ENCODE measurements at regions not wholly inside any gene's neighbourhood (a gene's known extent, or its start where the extent isn't known, plus 50 kb on each side); places are given as distances from the start of the nearest gene placed in this dataset.

DNA sequence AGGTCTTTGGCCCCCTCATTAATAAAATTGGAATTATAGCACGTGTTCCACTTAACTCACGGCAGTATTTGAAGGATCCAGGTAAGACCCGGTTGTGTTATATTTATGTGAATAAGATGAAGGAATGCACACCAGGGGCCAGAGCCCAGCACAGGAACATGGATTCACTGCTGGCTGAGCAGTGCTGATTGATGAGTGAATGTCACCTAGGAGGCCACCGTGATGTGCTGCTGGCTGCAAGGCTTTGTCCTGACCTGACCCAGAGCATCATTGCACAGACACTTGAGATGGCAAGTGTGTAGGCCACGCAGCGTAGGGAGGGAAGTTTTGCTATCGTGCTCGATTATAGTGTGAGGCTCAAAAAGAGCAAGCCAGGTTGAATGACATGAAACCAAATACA is 350.7 kb upstream of the MGMT start:
- DNase-seq (ENCODE audit: extremely low read depth, low read depth), result no peak
- TF ChIP-seq, protein P1, sequence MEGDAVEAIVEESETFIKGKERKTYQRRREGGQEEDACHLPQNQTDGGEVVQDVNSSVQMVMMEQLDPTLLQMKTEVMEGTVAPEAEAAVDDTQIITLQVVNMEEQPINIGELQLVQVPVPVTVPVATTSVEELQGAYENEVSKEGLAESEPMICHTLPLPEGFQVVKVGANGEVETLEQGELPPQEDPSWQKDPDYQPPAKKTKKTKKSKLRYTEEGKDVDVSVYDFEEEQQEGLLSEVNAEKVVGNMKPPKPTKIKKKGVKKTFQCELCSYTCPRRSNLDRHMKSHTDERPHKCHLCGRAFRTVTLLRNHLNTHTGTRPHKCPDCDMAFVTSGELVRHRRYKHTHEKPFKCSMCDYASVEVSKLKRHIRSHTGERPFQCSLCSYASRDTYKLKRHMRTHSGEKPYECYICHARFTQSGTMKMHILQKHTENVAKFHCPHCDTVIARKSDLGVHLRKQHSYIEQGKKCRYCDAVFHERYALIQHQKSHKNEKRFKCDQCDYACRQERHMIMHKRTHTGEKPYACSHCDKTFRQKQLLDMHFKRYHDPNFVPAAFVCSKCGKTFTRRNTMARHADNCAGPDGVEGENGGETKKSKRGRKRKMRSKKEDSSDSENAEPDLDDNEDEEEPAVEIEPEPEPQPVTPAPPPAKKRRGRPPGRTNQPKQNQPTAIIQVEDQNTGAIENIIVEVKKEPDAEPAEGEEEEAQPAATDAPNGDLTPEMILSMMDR (IDR thresholded peaks at IDR 0.05; ENCODE audit: low read depth, low read length), result no peak

DNA sequence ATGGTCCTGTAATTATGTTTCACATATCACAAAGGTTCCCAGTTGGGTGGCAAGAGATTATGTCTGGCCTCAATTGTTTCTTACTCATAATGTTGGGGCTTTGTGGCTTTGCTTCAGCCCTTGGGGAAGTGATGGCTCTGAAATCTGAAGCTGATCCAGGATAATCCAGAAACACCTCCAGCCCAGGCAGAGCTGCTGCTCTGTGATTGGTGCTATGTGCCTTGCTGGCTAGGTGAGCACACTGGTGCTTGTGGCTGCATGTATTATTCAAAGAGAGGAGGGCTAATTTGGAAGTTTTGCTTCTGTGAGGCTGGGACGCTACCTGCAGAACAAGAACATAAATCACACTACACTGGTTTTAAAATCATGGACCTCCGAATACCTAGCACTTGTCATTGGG is 346.6 kb upstream of the MGMT start:
- DNase-seq (ENCODE audit: extremely low read depth, low read depth), result no peak
- TF ChIP-seq, protein P1 (IDR thresholded peaks at IDR 0.05; ENCODE audit: low read depth, low read length), result no peak

DNA sequence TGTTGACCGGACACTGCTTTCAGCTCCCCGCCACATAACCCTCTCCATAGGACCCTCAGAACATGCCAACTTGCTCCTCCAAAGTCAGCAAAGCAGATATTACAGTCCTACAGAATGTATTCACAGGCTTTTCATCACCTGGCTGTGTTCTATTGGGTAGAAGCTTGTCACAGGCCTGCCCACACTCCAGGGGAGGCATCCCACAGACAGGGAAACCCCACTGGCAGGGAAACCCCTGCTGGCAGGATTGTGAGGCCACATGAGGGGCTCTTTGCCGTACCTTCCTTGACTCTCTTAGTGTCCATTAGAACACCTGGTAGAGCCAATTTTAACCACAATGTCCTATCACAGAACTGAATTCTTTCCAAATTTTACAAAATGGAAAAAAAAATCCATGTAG is 344.2 kb upstream of the MGMT start:
- TF ChIP-seq, protein P1 (IDR thresholded peaks at IDR 0.05; ENCODE audit: low read depth, low read length), result no peak
- DNase-seq (ENCODE audit: extremely low read depth, low read depth), result no peak

DNA sequence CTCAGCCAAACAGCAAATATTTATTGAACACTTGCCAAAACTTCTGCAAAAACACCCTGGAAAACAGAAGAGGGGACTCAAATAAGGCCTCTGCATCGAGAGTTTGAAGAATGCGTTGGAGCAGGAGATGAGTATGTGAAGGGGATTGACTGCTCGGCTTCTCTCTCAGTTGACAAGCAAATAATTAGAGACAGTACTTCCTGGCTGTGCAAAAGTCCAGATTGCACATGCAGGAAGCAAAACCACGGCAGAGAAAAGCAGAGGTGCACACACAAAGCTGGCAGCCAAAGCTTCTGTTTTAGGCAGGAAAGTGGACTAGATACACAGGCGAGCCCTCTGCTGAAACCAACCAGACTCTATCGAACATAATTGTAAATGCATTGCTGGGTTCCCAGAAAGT is 343.6 kb upstream of the MGMT start:
- TF ChIP-seq, protein P1 (IDR thresholded peaks at IDR 0.05; ENCODE audit: low read depth, low read length), result no peak
- no peak for DNase-seq (ENCODE audit: extremely low read depth, low read depth)

DNA sequence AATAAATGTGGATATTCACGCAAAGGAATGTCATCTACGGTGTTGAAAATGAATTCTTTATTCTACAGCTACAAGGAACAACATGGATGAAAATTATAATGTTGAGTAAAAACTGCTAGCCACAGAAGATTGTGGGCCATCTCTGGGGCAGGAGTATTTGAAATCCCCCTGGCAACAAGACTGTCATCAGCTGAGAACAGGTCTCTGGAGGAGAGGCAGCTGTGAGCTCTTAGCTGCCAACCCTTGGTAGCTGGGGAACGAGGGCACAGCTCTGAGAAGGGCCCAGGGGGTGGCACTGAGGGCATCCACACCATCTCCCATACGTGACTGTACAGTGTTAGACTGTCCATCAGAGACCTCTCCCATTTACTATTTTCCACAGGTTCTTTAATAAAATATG is 340.1 kb upstream of the MGMT start:
- no peak for DNase-seq (ENCODE audit: extremely low read depth, low read depth)
- TF ChIP-seq, protein P1 (IDR thresholded peaks at IDR 0.05; ENCODE audit: low read depth, low read length), result no peak

DNA sequence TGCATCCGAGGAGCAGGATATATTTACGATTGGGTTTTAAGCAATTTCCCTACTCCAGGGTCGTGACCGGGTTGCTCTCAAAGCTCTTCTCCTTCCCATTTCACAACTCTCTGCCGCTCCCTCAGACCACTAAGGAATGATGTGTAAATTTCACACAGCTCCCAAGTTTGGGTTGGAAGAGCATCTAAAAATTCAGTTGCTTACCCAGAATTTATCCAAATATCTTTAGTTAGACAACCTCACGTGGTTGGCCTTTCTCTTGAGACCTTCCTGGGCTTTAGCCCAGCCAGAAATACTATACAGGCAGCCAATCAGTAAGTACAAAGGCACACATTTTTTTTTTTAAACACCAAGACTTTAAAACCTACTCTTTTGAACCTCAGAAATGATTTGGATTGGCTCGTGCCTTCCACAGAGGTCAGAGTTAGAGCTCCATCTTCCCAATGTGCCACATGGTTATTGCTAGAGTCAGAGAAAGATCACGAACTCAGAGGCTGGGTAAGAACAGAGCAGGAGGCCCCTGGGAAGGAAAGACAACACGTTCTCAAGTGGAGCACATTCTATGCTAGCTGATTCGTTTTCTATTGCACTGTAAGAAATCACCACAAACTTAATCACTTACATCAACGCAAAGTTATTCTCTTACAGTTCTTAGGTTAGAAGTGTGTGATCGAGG is 335.4 kb upstream of the MGMT start:
- TF ChIP-seq, protein P1 (IDR thresholded peaks at IDR 0.05; ENCODE audit: low read depth, low read length), result no peak

DNA sequence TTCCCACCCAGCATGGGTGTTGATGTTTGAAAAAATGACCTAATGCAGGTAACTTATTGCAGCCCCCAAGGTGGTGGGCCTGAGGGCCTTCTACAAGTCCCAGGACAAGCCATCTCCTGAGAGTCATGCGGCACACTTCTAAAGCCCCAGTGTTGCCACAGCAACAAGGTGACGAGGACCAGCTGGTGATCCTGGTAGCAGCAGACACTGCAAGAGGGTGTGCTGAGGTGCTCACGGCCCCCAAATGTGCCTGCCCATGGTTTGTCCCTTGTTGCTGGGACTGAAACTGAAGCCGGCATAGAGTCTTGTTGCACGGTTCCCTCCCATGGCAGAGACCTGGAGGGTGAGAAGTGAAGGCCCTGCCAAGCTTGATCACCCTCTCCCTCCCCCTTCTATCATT is 333.2 kb upstream of the MGMT start:
- no peak for DNase-seq (ENCODE audit: extremely low read depth, low read depth)
- TF ChIP-seq, protein P1 (IDR thresholded peaks at IDR 0.05; ENCODE audit: low read depth, low read length), result no peak

More for the DNA sequence above, 335.4 kb upstream of the MGMT start:
- DNase-seq (ENCODE audit: extremely low read depth, low read depth), result no peak
